IMR-90 (cell line): ENCODE measurements at regions not wholly inside any gene's neighbourhood (a gene's known extent, or its start where the extent isn't known, plus 50 kb on each side); places are given as distances from the start of the nearest gene placed in this dataset.

Experiments used
- ATAC-seq: fragments of 200-7000 bp; cut with Tn5 transposase; 2 replicates; pipeline ENCODE4 v1.9.1; 2020; ENCODE audit warnings: low read depth, mild to moderate bottlenecking, moderate library complexity
- BruUV-seq: library from RNA; stranded (reverse); fragments of 400-500 nt; replicated peaks from 2 replicates; lab custom pipeline; 2021; lab: Mats Ljungman, UMichigan
- CTCF ChIA-PET: fragments of 300-600 bp; formaldehyde crosslinking; extraction: SDS; loops from one replicate; lab custom pipeline; 2021; ENCODE audit warnings: antibody characterized with exemption; lab: Yijun Ruan, JAX
- POLR2A ChIA-PET: fragments of 300-600 bp; sonication (Branson Sonifier 250); formaldehyde crosslinking; loops from one replicate; lab custom pipeline; 2022; ENCODE audit warnings: antibody characterized with exemption; ENCODE audit not compliant: unreplicated experiment; lab: Charles Lee
- DNase-seq: peaks from one replicate; pipeline ENCODE4 v3.0.0; 2013
- H2AFZ ChIP-seq: replicated peaks from 2 replicates; pipeline ENCODE3; 2013; ENCODE audit warnings: low read length, mild to moderate bottlenecking; ENCODE audit not compliant: poor library complexity
- H2AK5ac ChIP-seq: 2 replicates; pipeline ENCODE4 v1.6.1; 2013; ENCODE audit warnings: low read depth, low read length, inconsistent platforms
- H2AK9ac ChIP-seq: replicated peaks from 2 replicates; pipeline ENCODE3; 2013; ENCODE audit warnings: mild to moderate bottlenecking, low read depth, low read length, moderate library complexity; ENCODE audit not compliant: poor library complexity
- H2BK120ac ChIP-seq: 2 replicates; pipeline ENCODE4 v1.6.1; 2013; ENCODE audit warnings: low read depth, low read length, inconsistent platforms
- H2BK15ac ChIP-seq: 3 replicates; pipeline ENCODE4 v1.6.1; 2013; ENCODE audit warnings: low read depth, low read length, inconsistent platforms
- H2BK20ac ChIP-seq: 2 replicates; pipeline ENCODE4 v1.6.1; 2013; ENCODE audit warnings: low read depth, mild to moderate bottlenecking, inconsistent platforms, low read length, moderate library complexity
- H2BK5ac ChIP-seq: 2 replicates; pipeline ENCODE4 v1.6.1; 2013; ENCODE audit warnings: mild to moderate bottlenecking, low read depth, low read length, inconsistent platforms; ENCODE audit not compliant: poor library complexity, severe bottlenecking
- H3K14ac ChIP-seq: replicated peaks from 2 replicates; pipeline ENCODE4 v1.6.1; 2013; ENCODE audit warnings: low read depth, low read length, inconsistent platforms
- H3K18ac ChIP-seq: 2 replicates; pipeline ENCODE4 v1.6.1; 2013; ENCODE audit warnings: low read depth, low read length, control low read depth
- H3K23ac ChIP-seq: 2 replicates; pipeline ENCODE4 v1.6.1; 2013; ENCODE audit warnings: low read depth, low read length, inconsistent platforms
- H3K27ac ChIP-seq: 2 replicates; pipeline ENCODE4 v1.5.1; 2013; ENCODE audit warnings: mild to moderate bottlenecking, control low read depth, low read length; ENCODE audit not compliant: insufficient read depth
- H3K27me3 ChIP-seq: 2 replicates; pipeline ENCODE4 v1.6.1; 2013; ENCODE audit warnings: low read length; ENCODE audit not compliant: control insufficient read depth, insufficient read depth
- H3K36me3 ChIP-seq: 2 replicates; pipeline ENCODE4 v1.6.1; 2013; ENCODE audit warnings: low read length, mixed read lengths; ENCODE audit not compliant: control insufficient read depth, insufficient read depth
- H3K4ac ChIP-seq: 2 replicates; pipeline ENCODE4 v1.6.1; 2013; ENCODE audit warnings: low read depth, low read length, inconsistent platforms
- H3K4me1 ChIP-seq: 2 replicates; pipeline ENCODE4 v1.6.1; 2013; ENCODE audit warnings: low read length, mixed read lengths; ENCODE audit not compliant: control insufficient read depth, insufficient read depth
- H3K4me2 ChIP-seq: 2 replicates; pipeline ENCODE4 v1.6.1; 2013; ENCODE audit warnings: low read depth, mild to moderate bottlenecking, control low read depth, low read length, moderate library complexity
- H3K4me3 ChIP-seq: 2 replicates; pipeline ENCODE4 v1.5.1; 2013; ENCODE audit warnings: low read depth, mild to moderate bottlenecking, control low read depth, low read length, moderate library complexity; ENCODE audit not compliant: insufficient read depth
- H3K56ac ChIP-seq: 2 replicates; pipeline ENCODE4 v1.6.1; 2013; ENCODE audit warnings: low read length, inconsistent platforms; ENCODE audit not compliant: insufficient read depth; ENCODE audit errors: extremely low read depth
- H3K79me1 ChIP-seq, 2 experiments: 2 replicates each; pipeline ENCODE4 v1.6.1; 2013; ENCODE audit warnings: low read length in 2 of 2, inconsistent platforms in 1 of 2, low read depth in 1 of 2
- H3K9ac ChIP-seq: 2 replicates; pipeline ENCODE4 v1.6.1; 2013; ENCODE audit warnings: low read depth, low read length, control low read depth
- H3K9me1 ChIP-seq: 2 replicates; pipeline ENCODE4 v1.6.1; 2013; ENCODE audit warnings: low read length, inconsistent platforms; ENCODE audit not compliant: insufficient read depth
- H3K9me3 ChIP-seq: 2 replicates; pipeline ENCODE4 v1.6.1; 2013; ENCODE audit warnings: low read length; ENCODE audit not compliant: control insufficient read depth, insufficient read depth
- H4K20me1 ChIP-seq: 2 replicates; pipeline ENCODE4 v1.6.1; 2013; ENCODE audit warnings: low read length, inconsistent platforms; ENCODE audit not compliant: insufficient read depth
- H4K5ac ChIP-seq: 2 replicates; pipeline ENCODE4 v1.6.1; 2013; ENCODE audit warnings: mild to moderate bottlenecking, low read depth, low read length, control low read depth
- H4K8ac ChIP-seq, 2 experiments: 2 replicates each; pipeline ENCODE4 v1.6.1; 2013; ENCODE audit warnings: low read depth in 2 of 2, low read length in 2 of 2, control low read depth in 1 of 2, inconsistent platforms in 1 of 2
- H4K91ac ChIP-seq: 2 replicates; pipeline ENCODE4 v1.6.1; 2013; ENCODE audit warnings: low read depth, low read length, inconsistent platforms; ENCODE audit not compliant: insufficient read depth
- BHLHE40 ChIP-seq: fragments of 150-350 bp; IDR thresholded peaks from 2 replicates; pipeline ENCODE4 v1.6.1; 2016; ENCODE audit warnings: mild to moderate bottlenecking, low read depth, low read length
- CEBPB ChIP-seq: IDR thresholded peaks from 2 replicates; pipeline ENCODE4 v1.6.1; 2012; ENCODE audit warnings: low read depth, low read length, improper control_type of control experiment
- CHD1 ChIP-seq: IDR thresholded peaks from 2 replicates; pipeline ENCODE4 v1.6.1; 2012; ENCODE audit warnings: low read depth, low read length, improper control_type of control experiment
- FOS ChIP-seq: fragments of 150-350 bp; IDR thresholded peaks from 2 replicates; pipeline ENCODE4 v1.6.1; 2016; ENCODE audit warnings: low read depth, low read length
- MAFK ChIP-seq: IDR thresholded peaks from 2 replicates; pipeline ENCODE4 v1.6.1; 2012; ENCODE audit warnings: low read depth, low read length, improper control_type of control experiment
- MAZ ChIP-seq: IDR thresholded peaks from 2 replicates; pipeline ENCODE4 v1.6.1; 2012; ENCODE audit warnings: low read depth, mild to moderate bottlenecking, low read length, improper control_type of control experiment, moderate library complexity, borderline replicate concordance
- MXI1 ChIP-seq: IDR thresholded peaks from 2 replicates; pipeline ENCODE4 v1.6.1; 2012; ENCODE audit warnings: low read depth, mild to moderate bottlenecking, low read length, moderate library complexity, borderline replicate concordance
- NFE2L2 ChIP-seq: fragments of 150-350 bp; IDR thresholded peaks from 2 replicates; pipeline ENCODE4 v1.6.1; 2016; ENCODE audit warnings: low read depth, mild to moderate bottlenecking, low read length
- POLR2A ChIP-seq: IDR thresholded peaks from 2 replicates; pipeline ENCODE4 v1.6.1; 2012; ENCODE audit warnings: mild to moderate bottlenecking, low read depth, low read length
- RAD21 ChIP-seq: IDR thresholded peaks from 2 replicates; pipeline ENCODE4 v1.6.1; 2012; ENCODE audit warnings: low read length, improper control_type of control experiment
- RCOR1 ChIP-seq: IDR thresholded peaks from 2 replicates; pipeline ENCODE4 v1.6.1; 2012; ENCODE audit warnings: mild to moderate bottlenecking, low read length, improper control_type of control experiment; ENCODE audit not compliant: insufficient replicate concordance
- RFX5 ChIP-seq: IDR thresholded peaks from 2 replicates; pipeline ENCODE4 v1.8.0; 2012; ENCODE audit warnings: low read depth, mild to moderate bottlenecking, low read length, moderate library complexity
- SMC3 ChIP-seq: fragments of 150-350 bp; IDR thresholded peaks from 2 replicates; pipeline ENCODE4 v1.6.1; 2016; ENCODE audit warnings: low read depth, mild to moderate bottlenecking, antibody characterized with exemption, low read length, moderate library complexity
- WGBS, 2 experiments: methylation state at CpG; one replicate each; pipeline versions ENCODE4 v1.1.5 to v1.1.7; 2013; ENCODE audit warnings: missing lambda C conversion rate in 2 of 2; ENCODE audit not compliant: insufficient read length in 1 of 2; ENCODE audit errors: extremely low coverage in 2 of 2; 5-methylcytosine and 5-hydroxymethylcytosine counted together
- dilution Hi-C: fragments of 300-500 bp; cut with HindIII; formaldehyde crosslinking; loops from one replicate; pipeline ENCODE4 v1.14.3; 2018; ENCODE audit warnings: low sequenced_read_pairs; ENCODE audit not compliant: unreplicated experiment
- in situ Hi-C: fragments of 300-500 bp; cut with MboI; formaldehyde crosslinking; loops from 3 replicates; pipeline ENCODE4 v1.14.3; 2019; ENCODE audit warnings: low sequenced_read_pairs, inconsistent platforms, mixed read lengths
- intact Hi-C: fragments of 100-400 bp; cut with micrococcal nuclease; formaldehyde crosslinking; loops from 2 replicates; pipeline ENCODE4 v1.10.0; 2022
- TF ChIP-seq, protein P1 (sequence below): conservative IDR thresholded peaks from 2 replicates; pipeline ENCODE4 v1.5.1; 2012; ENCODE audit warnings: mild to moderate bottlenecking, low read depth, low read length, improper control_type of control experiment
- TF ChIP-seq, protein P2 (sequence below): fragments of 150-350 bp; IDR thresholded peaks from 2 replicates; pipeline ENCODE4 v1.6.1; 2017; ENCODE audit warnings: mild to moderate bottlenecking, antibody characterized with exemption, low read length, low read depth
- TF ChIP-seq, protein P3 (sequence below): fragments of 150-350 bp; IDR thresholded peaks from 2 replicates; pipeline ENCODE4 v1.6.1; 2016; ENCODE audit warnings: low read depth, mild to moderate bottlenecking, low read length, moderate library complexity, borderline replicate concordance

DNA sequence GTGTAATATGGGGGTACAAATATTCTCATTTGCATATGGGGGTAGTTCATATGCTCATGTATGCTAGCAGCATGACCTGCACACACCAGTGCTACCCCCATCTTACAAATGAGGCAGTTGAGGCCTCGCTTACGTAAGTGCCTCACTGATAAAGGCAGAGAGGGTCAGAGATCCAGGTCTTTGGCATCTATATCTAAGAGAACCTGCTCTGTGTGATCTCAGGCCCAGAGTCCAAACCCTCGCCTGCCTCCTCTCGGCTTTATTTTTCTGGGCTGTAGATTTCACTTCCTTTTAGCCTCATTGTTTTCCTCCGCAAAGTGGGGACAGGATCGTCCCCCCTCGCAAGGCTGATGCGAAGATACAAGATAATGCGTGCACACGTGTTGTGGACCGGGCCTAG lies 325.2 kb downstream of the MN1 start:
- ATAC-seq, result no peak
- Histone ChIP-seq H4K20me1 (no peaks in the 10 kb centered on the region), H2BK15ac (peak overlapping the region; percentile 13; the same call in 2 of the 3 replicates), H2AK9ac (peak overlapping the region; percentile 74), H3K9me1 (peaks cover 26% of the 10 kb centered on the region), H3K18ac (peak overlapping the region; percentile 65; the same call in 1 of the 2 replicates), H3K4me1 (peaks cover 25% of the 10 kb centered on the region), H2BK20ac (peak overlapping the region; percentile 94), H3K36me3 (no peaks in the 10 kb centered on the region), H3K9me3 (no peaks in the 10 kb centered on the region), H2AK5ac (peak overlapping the region; percentile 96), H3K4me2 (no peak overlapping the region), H2BK120ac (peak overlapping the region; percentile 96), H3K27ac (peak overlapping the region; percentile 28; the same call in 1 of the 2 replicates), H4K91ac (peak overlapping the region; percentile 93), H4K5ac (peak overlapping the region; percentile 21; the same call in 1 of the 2 replicates), H3K14ac (peak overlapping the region; percentile 94), H3K23ac (0 out of 2 replicates have a peak overlapping the region, but pooled peaks have one; percentile 61), H3K9ac (no peak overlapping the region), H4K8ac (peak overlapping the region; percentile 20 to 80), H2BK5ac (peak overlapping the region; percentile 72), H3K4ac (peak overlapping the region; percentile 92), H3K79me1 (no peaks in the 10 kb centered on the region), H3K27me3 (peaks cover 3% of the 10 kb centered on the region), H3K4me3 (no peak overlapping the region), H2AFZ (peak overlapping the region; percentile 80), H3K56ac (0 out of 2 replicates have a peak overlapping the region, but pooled peaks have one; percentile 26)
- 88% methylated on average over 10 of the region's 11 CpGs; no CpG with 5 or more reads in 1 of the 2 experiments for whole genome bisulfite sequencing, 2 experiments
- intact Hi-C loops, result no loop called here
- in situ Hi-C loops, result no loop called here
- DNase-seq, result no peak
- dilution Hi-C loops, result no loop called here
- ChIA-PET CTCF (no interaction called here), POLR2A (no interaction called here)
- TF ChIP-seq BHLHE40 (no peak), RFX5 (no peak), SMC3 (no peak), NFE2L2 (no peak), MAZ (no peak), CEBPB (no peak), FOS (no peak), RCOR1 (no peak), CHD1 (no peak), MAFK (no peak), MXI1 (no peak), RAD21 (no peak), POLR2A (no peak)
- TF ChIP-seq, protein P1, sequence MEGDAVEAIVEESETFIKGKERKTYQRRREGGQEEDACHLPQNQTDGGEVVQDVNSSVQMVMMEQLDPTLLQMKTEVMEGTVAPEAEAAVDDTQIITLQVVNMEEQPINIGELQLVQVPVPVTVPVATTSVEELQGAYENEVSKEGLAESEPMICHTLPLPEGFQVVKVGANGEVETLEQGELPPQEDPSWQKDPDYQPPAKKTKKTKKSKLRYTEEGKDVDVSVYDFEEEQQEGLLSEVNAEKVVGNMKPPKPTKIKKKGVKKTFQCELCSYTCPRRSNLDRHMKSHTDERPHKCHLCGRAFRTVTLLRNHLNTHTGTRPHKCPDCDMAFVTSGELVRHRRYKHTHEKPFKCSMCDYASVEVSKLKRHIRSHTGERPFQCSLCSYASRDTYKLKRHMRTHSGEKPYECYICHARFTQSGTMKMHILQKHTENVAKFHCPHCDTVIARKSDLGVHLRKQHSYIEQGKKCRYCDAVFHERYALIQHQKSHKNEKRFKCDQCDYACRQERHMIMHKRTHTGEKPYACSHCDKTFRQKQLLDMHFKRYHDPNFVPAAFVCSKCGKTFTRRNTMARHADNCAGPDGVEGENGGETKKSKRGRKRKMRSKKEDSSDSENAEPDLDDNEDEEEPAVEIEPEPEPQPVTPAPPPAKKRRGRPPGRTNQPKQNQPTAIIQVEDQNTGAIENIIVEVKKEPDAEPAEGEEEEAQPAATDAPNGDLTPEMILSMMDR, result no peak
- TF ChIP-seq, protein P2, sequence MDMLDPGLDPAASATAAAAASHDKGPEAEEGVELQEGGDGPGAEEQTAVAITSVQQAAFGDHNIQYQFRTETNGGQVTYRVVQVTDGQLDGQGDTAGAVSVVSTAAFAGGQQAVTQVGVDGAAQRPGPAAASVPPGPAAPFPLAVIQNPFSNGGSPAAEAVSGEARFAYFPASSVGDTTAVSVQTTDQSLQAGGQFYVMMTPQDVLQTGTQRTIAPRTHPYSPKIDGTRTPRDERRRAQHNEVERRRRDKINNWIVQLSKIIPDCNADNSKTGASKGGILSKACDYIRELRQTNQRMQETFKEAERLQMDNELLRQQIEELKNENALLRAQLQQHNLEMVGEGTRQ, result no peak
- TF ChIP-seq, protein P3, sequence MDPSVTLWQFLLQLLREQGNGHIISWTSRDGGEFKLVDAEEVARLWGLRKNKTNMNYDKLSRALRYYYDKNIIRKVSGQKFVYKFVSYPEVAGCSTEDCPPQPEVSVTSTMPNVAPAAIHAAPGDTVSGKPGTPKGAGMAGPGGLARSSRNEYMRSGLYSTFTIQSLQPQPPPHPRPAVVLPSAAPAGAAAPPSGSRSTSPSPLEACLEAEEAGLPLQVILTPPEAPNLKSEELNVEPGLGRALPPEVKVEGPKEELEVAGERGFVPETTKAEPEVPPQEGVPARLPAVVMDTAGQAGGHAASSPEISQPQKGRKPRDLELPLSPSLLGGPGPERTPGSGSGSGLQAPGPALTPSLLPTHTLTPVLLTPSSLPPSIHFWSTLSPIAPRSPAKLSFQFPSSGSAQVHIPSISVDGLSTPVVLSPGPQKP, result no peak
- BruUV-seq, result no TSS peak
